ENCODE measurements at regions not wholly inside any gene's neighbourhood (a gene's known extent, or its start where the extent isn't known, plus 50 kb on each side); places are given as distances from the start of the nearest gene placed in this dataset.

DNA sequence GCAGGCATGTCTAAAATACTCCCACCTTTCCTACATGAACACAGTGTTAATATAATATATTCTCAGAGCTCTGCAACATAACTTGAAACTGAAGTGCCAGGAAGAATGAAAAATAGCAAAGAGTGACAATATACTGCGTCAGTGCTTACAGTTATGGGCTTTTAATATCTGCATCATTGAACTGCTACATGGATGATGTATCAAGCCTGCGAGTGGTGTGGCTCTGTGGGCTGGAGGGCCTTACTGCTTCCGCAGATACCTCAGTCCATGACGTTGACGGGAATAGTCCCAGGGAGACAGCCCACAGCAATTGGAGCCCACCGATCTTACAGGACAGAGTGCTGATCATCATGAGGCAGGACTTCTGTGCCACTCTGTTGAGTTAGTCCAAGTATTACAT lies 727.0 kb downstream of the NR2F2 start:
- no peak for DNase-seq

GRCh38 chr15:97059281-97059680 lies 728.8 kb downstream of the NR2F2 start:
- DNase-seq: no peak

DNA sequence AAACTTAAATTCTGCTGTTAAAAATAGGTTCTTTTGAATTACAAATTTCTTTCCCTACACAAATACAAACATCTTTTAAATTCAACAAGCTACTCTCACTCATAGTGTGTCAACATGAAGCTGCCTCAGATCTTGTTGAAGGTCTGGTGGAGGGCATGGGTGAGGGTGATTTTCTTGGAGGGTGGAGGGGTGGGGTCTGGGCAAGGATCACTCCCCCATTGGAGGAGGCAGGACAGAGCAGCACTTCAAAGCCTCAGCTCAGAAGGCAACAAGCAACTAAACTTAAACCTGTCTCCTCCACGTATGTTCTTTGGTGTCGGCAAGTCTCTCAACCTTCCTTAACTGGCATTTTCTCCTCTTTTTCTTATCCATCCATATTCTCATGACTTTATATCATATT lies 730.9 kb downstream of the NR2F2 start:
- DNase-seq: no peak

GRCh38 chr15:97071668-97072067 lies 741.2 kb downstream of the NR2F2 start:
- DNase-seq: no peak

DNA sequence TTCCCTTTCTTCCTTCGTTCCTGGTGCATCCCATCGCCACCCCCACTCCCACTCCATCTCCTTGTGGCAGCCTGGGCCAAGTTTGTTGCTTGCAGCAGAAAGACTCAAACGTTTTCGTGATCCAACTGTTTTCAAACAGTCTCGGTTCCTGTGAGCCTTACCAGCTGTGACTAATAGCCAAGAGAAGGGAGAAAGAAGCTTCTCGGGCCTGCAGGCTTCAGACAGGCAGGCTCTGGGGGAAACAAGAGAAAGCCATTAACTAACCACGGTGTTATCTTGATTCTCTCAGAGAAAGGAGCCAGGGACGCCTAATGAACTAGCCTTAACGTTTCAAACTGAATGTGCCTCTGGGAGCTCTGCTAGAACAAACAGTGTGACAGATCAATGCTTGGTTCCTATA lies 742.0 kb downstream of the NR2F2 start:
- DNase-seq: no peak

DNA sequence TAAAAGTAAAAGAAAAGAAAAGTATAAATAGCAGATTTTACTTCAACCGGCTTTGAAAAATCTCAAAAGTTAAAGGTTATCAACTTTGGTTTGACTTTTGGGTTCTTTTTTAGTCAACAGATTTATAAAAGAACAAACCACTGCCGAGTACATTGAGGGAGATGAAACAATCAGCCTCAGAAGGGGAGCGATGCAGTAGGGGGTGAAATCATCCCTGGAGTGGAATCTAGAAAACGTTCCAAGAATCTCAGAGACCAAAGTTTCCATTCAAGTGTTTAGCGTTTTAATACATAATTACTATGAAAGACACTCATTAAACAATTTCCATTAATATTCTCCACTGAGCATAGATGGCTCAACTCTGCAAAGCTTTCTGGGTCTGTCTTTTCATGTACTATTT lies 745.5 kb downstream of the NR2F2 start:
- DNase-seq: no peak

GRCh38 chr15:97077975-97078374 lies 747.5 kb downstream of the NR2F2 start:
- DNase-seq: no peak

- DNase-seq: no peak
Observed at GRCh38 chr15:97078591-97078990, 748.1 kb downstream of the NR2F2 start.

GRCh38 chr15:97081666-97082226 lies 751.2 kb downstream of the NR2F2 start:
- no peak for DNase-seq

GRCh38 chr15:97082830-97083229 lies 752.3 kb downstream of the NR2F2 start:
- DNase-seq: no peak

DNA sequence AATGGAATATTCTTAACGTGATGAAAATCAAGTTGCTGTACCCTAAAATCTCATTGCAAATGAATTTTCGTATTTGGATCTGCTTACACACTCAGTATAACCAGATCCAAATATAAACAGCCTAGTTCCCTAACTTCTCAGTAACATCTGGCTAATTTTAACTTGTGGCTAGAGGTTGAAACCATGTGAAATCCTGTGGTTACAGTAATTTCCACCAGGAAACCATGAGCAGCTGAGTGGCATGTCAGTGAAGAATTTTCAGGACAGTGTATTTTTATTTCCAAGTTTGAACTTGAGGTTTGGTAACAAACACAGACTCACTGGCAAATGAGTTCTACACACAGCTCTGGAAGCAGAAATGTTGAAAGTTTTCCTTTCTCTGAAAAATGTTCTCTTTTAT lies 754.1 kb downstream of the NR2F2 start:
- DNase-seq: no peak

GRCh38 chr15:97085731-97086130 lies 755.2 kb downstream of the NR2F2 start:
- no peak for DNase-seq

DNA sequence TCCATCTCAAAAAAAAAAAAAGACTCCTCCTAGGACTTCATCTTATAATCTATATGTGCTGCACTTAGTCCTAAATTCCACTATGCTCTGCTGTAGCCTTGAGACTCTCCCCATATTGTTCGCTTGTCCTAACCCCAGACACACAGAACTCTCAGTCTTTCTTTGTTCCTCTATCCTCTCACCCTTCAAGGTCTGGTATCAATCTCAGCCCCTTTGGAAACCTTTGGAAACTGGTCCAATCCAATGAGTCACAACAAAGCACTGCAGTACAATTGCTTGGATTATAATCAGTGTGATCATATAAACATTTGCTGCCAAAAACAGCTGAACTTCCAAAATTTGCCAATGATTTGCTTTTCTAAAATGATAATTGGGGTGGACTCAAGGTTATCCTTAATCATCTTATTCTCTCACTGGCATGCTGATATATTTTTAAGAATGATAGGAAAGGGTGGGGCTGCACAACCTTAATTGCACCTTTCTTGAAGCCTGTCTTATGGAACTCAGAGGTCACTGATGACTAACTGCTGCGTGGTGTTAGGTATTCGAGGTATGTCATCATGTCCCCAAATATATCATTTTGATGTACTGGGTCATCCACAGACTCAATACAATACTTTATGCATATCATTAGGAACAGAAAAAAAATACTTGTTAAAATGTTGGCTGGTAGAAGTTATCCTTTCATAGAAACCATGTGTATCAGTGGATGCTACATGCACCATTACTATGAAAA lies 756.7 kb downstream of the NR2F2 start:
- no peak for DNase-seq

DNA sequence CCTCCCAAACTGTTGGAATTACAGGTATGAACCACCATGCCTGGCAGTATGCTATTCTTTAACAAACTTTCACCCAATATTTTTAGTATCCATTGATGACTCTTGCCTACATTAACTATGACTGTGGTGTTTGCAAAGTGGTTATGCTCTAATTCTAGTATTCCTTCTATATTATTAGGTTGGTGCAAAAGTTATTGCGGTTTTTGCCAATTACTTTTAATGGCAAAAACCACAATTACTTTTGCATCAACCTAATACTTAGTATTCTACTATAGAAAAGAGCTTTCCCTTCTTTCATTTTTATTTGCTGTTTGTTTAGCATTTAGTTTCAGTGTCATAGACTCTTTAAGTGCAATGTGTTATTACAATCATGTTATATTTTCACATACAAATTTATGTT lies 760.6 kb downstream of the NR2F2 start:
- no peak for DNase-seq

GRCh38 chr15:97092656-97093055 lies 762.2 kb downstream of the NR2F2 start:
- DNase-seq: no peak

GRCh38 chr15:97096303-97096835 lies 765.9 kb downstream of the NR2F2 start:
- DNase-seq: no peak

DNA sequence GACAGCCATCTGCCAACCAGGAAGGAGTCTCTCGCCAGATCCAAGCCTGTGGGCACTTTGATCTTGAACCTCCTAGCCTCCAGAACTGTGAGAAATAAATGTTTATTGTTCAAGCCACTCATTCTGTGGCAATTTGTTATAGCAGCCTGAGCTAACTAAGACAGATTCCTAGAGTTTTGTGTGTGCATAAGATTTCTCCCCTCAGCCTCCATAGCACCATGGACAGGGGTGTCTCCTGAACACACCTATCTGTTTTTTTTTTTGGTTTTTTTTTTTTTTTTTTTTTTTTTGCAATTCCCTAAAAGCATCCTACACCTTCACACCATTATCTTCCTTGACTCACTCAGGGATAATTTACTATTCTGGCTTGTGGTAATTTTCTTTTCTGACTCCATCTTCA lies 768.5 kb downstream of the NR2F2 start:
- DNase-seq: no peak

- DNase-seq: no peak
Observed at GRCh38 chr15:97101572-97101971, 771.1 kb downstream of the NR2F2 start.

- no peak for DNase-seq
Observed at GRCh38 chr15:97114900-97115760, 784.6 kb downstream of the NR2F2 start.

DNA sequence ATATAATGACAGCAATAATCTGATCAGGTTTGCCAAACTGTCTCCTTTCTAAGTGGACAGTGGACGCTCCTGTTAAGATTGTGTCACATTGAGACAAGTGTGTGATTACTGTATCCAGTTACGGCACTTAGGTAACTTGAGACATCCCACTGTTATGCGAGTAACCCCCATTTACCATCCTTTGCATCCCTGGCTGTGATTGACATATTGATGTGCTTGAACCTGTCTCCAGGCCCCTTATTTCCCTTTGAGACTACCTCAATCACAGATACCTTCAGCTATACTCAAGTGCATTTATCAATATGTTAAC lies 785.2 kb downstream of the NR2F2 start:
- no peak for DNase-seq

DNA sequence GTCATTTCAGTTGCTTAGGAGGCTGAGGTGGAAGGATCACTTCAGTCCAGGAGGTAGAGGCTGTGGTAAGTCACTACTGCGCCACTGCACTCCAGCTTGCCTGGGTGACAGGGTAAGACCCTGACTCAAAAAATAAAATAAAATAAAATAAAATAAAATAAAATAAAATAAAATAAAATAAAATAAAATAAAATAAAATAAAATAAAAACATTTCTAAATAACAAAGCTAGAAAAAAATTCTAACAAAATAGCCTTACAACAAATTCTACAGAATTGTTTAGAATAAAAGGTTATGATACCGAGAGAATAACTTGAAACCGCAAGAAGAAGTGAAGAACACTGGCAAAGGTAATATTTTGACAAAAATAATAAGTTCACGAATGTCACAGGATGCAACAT lies 794.3 kb downstream of the NR2F2 start:
- no peak for DNase-seq

GRCh38 chr15:97126553-97127233 lies 796.2 kb downstream of the NR2F2 start:
- no peak for DNase-seq

DNA sequence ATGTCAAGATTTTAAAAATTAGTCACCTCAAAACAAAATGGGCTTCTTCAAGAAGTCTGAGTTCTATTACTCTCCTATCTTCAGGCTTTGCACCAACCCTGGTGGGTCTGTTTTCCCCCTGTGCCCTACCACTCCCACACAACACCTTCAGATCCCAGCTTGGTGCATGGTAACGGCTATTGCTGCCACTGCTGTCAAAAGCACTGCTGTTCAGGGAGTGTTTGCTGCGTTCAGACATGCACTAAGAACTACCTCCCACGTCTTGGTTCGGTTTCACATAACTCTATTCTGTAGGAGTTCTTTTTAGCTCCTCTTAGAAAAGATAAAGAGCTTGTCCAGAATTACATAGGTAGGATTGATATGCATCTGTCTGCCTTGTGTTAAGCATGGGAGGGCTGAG lies 799.2 kb downstream of the NR2F2 start:
- no peak for DNase-seq
